Jurkat, Clone E6-1 (cell line): ENCODE measurements at regions not wholly inside any gene's neighbourhood (a gene's known extent, or its start where the extent isn't known, plus 50 kb on each side); places are given as distances from the start of the nearest gene placed in this dataset.
A peak's percentile ranks its signal among the peaks of the same experiment; 100 is the strongest.
"Not testable (repeated sequence)": the region's sequence is repeated elsewhere in the genome, so short reads cannot be mapped to it uniquely, and the experiment has no call there.

Experiments
- DNase-seq: peaks from one replicate; pipeline ENCODE4 v3.0.0-alpha.2; 2011; ENCODE audit warnings: low read depth, low spot score
- H3K4me3 ChIP-seq: 2 replicates; pipeline ENCODE4 v1.5.1; 2011; ENCODE audit warnings: mild to moderate bottlenecking, low read length, control low read depth, moderate library complexity

GRCh38 chr3:91348064-91348463, 2240.6 kb downstream of the EPHA3 start:
- H3K4me3 ChIP-seq, DNase-seq: not testable (repeated sequence)

- DNase-seq, H3K4me3 ChIP-seq: not testable (repeated sequence)
Observed at GRCh38 chr3:91349072-91349471, 2241.7 kb downstream of the EPHA3 start.

GRCh38 chr3:91352161-91352560, 2244.7 kb downstream of the EPHA3 start:
- H3K4me3 ChIP-seq = not testable (repeated sequence)

GRCh38 chr3:91359278-91359677, 2251.9 kb downstream of the EPHA3 start:
- DNase-seq, H3K4me3 ChIP-seq: not testable (repeated sequence)

More at GRCh38 chr3:91352161-91352560, 2244.7 kb downstream of the EPHA3 start:
- DNase-seq = not testable (repeated sequence)

DNA sequence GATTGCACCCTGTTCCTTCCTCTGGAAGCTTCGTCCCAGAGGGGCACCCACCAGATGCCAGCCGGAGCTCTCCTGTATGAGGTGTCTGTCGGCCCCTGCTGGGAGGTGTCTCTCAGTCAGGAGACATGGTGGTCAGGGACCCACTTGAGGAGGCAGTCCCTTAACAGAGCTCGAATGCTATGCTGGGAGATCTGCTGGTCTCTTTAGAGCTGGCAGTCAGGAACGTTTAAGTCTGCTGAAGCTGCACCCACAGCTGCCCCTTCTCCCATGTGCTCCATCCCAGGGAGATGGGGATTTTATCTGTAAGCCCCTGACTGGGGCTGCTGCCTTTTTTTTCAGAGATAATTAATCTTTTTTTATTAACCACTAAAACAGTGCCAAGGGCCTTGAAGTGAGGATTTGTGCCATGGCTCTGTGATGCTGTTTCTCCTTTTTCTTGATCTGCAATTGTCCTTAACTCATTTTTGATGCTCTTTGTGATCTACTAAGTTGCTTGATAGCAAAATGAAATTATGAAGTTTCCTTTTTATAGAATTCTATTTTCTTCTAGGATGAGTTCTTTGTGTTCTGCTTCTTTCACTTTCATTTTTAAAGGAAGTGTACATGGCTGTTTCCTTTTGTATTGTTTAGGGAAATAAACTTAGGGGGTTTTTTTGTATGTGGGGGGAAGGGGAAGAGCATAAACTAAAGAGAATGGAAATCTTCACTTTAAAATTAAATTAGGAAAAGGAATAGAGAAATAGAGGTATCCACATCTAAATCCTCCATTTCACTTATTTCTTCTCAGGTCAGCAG, 2275.9 kb downstream of the EPHA3 start:
- H3K4me3 ChIP-seq, DNase-seq: not testable (repeated sequence)

GRCh38 chr3:91403938-91404337, 2296.5 kb downstream of the EPHA3 start:
- not testable (repeated sequence) for H3K4me3 ChIP-seq, DNase-seq

GRCh38 chr3:91442063-91442462, 2334.6 kb downstream of the EPHA3 start:
- H3K4me3 ChIP-seq, DNase-seq: not testable (repeated sequence)

DNA sequence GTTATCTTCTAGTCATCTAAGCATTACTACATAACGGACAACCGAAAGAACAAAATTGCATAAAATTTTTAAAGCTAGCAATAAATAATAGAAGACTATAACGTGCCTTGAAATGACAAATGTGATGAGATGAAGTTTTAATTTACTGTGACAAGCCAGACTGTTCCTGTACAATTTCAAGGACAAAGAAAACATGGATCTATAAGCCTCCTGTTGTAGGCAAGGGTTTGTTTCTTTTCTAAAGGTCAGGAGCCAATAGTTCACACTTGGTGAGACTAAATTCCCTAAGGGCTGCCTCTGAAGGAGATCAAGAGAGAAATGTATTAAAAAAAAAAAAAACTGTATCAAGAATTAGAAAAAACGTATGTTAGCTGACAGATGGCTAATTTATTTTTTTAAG, 2335.1 kb downstream of the EPHA3 start:
- not testable (repeated sequence) for H3K4me3 ChIP-seq, DNase-seq

GRCh38 chr3:91448379-91448778, 2341.0 kb downstream of the EPHA3 start:
- not testable (repeated sequence) for H3K4me3 ChIP-seq, DNase-seq

GRCh38 chr3:91466517-91466916, 2359.1 kb downstream of the EPHA3 start:
- H3K4me3 ChIP-seq, DNase-seq: not testable (repeated sequence)

DNA sequence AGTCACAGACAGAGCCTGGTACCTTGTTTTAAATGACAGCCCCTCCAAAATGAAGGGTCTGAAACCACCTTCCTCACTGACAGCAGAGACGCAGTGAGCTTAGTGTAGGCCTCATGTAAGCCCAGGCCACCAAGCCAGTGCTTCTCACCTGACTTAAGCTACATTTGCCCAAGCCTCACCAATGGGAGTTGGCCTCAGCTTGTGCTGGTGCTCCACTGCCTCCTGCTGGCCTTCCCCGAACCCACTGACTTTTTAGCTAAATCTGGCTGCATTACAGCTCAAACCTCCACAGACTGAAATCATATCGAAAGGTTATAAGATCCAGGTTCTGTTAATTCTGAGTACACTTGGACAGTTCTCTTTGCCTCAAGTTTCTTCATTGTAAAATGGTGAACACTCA, 2361.8 kb downstream of the EPHA3 start:
- not testable (repeated sequence) for H3K4me3 ChIP-seq, DNase-seq

DNA sequence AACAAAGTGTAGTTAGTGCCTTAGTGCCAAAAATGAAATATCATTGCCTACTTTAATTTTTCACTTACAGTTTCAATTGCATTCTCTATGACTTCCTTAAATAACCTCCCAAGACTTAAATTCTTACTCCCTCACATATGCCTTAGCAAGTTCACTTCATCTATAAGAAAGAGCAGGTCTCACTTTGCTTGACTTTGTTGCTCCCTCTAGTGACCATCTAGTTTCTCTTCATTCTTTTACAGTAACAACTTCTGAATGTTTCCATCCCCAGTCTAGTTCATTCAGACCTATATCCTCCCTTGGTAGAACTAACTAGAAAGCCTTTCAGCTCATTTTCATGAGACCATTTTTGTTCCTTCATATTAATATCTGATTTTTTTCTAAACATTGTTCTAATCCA, 2377.6 kb downstream of the EPHA3 start:
- not testable (repeated sequence) for H3K4me3 ChIP-seq
- peak; percentile 19 for DNase-seq

GRCh38 chr3:91485891-91486290, 2378.5 kb downstream of the EPHA3 start:
- not testable (repeated sequence) for H3K4me3 ChIP-seq, DNase-seq

GRCh38 chr3:91497712-91498111, 2390.3 kb downstream of the EPHA3 start:
- DNase-seq = not testable (repeated sequence)

GRCh38 chr3:91499850-91500249, 2392.4 kb downstream of the EPHA3 start:
- DNase-seq, H3K4me3 ChIP-seq: not testable (repeated sequence)

More at GRCh38 chr3:91497712-91498111, 2390.3 kb downstream of the EPHA3 start:
- H3K4me3 ChIP-seq = not testable (repeated sequence)

- H3K4me3 ChIP-seq = not testable (repeated sequence)
Observed at GRCh38 chr3:91504874-91505273, 2397.5 kb downstream of the EPHA3 start.

More at GRCh38 chr3:91504874-91505273, 2397.5 kb downstream of the EPHA3 start:
- not testable (repeated sequence) for DNase-seq
